22Rv1 (cell line): ENCODE measurements at regions not wholly inside any gene's neighbourhood (a gene's known extent, or its start where the extent isn't known, plus 50 kb on each side); places are given as distances from the start of the nearest gene placed in this dataset.

Source experiments
- ZFX ChIP-seq: fragments of 450-650 bp; IDR thresholded peaks from 2 replicates; pipeline ENCODE4 v1.6.1; 2017; ENCODE audit warnings: antibody characterized with exemption, borderline replicate concordance
- TF ChIP-seq, protein P1 (sequence below): fragments of 450-650 bp; IDR thresholded peaks from 2 replicates; pipeline ENCODE4 v1.5.1; 2017; ENCODE audit warnings: mild to moderate bottlenecking

DNA sequence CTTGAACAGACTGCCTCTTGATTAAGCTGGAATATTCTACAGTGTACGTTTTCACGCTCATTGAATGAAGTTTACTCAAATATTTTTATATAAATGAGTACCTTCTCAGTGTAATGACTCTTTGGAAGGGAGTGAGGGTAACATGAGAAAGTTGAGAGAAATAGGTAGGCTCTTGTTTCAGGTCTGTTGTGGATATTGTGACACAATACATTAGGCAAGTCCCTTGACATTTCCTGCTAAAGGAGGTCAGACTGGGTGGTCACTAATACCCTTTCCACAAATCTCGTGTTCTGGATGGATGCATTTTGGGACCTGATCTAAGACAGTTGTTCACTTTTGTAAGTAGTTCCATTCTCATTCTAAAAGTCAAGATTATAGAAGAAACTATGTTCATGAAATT is 324.8 kb upstream of the AZI2 start:
- TF ChIP-seq, protein P1, sequence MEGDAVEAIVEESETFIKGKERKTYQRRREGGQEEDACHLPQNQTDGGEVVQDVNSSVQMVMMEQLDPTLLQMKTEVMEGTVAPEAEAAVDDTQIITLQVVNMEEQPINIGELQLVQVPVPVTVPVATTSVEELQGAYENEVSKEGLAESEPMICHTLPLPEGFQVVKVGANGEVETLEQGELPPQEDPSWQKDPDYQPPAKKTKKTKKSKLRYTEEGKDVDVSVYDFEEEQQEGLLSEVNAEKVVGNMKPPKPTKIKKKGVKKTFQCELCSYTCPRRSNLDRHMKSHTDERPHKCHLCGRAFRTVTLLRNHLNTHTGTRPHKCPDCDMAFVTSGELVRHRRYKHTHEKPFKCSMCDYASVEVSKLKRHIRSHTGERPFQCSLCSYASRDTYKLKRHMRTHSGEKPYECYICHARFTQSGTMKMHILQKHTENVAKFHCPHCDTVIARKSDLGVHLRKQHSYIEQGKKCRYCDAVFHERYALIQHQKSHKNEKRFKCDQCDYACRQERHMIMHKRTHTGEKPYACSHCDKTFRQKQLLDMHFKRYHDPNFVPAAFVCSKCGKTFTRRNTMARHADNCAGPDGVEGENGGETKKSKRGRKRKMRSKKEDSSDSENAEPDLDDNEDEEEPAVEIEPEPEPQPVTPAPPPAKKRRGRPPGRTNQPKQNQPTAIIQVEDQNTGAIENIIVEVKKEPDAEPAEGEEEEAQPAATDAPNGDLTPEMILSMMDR: no peak
- TF ChIP-seq ZFX: no peak
